ENCODE measurements at regions not wholly inside any gene's neighbourhood (a gene's known extent, or its start where the extent isn't known, plus 50 kb on each side); places are given as distances from the start of the nearest gene placed in this dataset.

GRCh38 chr7:50962962-50963374, 180.3 kb upstream of the GRB10 start:
- peak in 1 of 2 donors; percentile 74 for DNase-seq

- DNase-seq: no peak
Measured at GRCh38 chr7:50962281-50962883, 179.7 kb upstream of the GRB10 start.

- DNase-seq: no peak
Measured at GRCh38 chr7:50960621-50961310, 178.1 kb upstream of the GRB10 start.

DNA sequence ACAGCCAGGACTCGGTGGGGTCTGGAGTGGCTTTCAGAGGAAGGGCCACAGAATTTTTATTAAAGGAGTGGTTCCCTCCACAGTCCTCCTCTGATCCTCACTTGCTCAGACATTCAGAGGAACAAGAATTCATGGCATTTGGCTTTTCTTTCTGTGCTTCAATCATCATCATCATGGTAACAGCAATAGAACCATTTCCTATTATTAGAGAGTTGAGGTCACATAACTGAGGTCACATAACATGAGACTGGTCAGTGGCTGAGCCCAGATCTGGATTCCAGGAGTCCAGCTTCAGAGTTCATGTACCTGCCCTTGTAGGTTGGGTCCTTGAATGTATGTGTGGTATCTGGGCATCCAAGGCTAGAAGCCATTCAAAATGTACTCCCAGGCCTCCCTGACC, 177.3 kb upstream of the GRB10 start:
- no peak for DNase-seq

- no peak for DNase-seq
Measured at GRCh38 chr7:50959560-50959959, 176.9 kb upstream of the GRB10 start.

DNA sequence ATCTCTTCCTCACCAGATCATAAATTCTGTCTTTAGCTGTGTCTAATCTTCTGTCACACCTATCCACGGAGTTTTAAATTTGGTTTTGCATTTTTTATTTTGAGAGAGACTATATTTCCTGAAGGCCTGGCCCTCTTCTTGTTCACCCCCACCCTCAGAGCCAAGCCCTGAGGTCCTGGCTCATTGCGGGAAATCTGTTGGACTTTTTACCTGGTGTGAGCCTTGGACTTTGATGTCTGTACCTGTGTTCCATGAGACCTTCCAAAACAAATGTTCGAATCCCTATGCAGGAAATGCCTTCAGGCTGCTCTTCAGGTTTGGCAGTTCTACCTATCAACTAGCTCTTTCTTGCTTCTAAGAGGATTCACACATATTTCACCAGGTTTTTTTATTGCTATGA, 175.2 kb upstream of the GRB10 start:
- DNase-seq: no peak

- no peak for DNase-seq
Measured at GRCh38 chr7:50957431-50957830, 174.7 kb upstream of the GRB10 start.

- DNase-seq: no peak
Measured at GRCh38 chr7:50956522-50957155, 173.9 kb upstream of the GRB10 start.

DNA sequence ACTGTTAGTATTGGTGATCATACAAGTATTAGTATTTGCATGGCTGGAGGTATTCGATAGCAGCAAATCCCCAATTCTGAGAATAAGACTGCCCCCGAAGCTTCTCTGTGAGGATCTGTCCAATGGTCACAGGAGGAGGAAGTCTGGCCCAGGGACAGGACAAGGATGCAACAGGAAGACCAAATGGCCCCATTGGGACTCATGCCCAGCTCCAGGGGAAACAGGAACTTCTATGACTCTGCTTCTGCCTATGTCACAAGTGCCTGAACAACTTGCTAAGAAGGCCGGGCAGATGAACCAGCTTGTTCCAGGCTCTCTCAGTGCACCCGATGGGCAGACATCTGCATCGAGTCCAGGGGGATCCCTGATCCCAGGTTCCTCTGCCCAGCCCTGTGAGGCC, 172.0 kb upstream of the GRB10 start:
- no peak for DNase-seq

DNA sequence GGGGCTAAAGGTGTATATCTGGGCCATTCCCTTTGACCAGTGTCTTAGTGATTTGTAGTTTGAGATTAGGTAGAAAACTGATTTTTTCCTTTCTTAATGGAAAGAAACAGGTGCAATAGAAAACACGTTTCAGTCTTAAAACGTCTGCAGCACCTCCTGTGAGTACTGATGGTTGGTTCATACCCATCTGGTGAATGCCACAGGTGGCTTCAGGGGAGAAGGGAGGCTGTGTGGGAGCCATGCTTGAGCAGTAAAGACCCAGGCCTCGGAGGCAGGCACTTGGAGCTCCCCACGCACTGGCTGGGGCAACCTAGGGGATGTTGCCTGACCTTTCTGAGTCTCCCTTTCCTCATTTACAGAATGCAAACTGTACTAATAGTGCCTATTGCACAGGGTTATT, 171.5 kb upstream of the GRB10 start:
- no peak for DNase-seq

- DNase-seq: peak in 1 of 2 donors; percentile 45
Measured at GRCh38 chr7:50953820-50954219, 171.1 kb upstream of the GRB10 start.

GRCh38 chr7:50953303-50953702, 170.6 kb upstream of the GRB10 start:
- DNase-seq: no peak

GRCh38 chr7:50952544-50952943, 169.8 kb upstream of the GRB10 start:
- DNase-seq: no peak

GRCh38 chr7:50952120-50952519, 169.4 kb upstream of the GRB10 start:
- DNase-seq: no peak

GRCh38 chr7:50943482-50943881, 160.8 kb upstream of the GRB10 start:
- DNase-seq: no peak

DNA sequence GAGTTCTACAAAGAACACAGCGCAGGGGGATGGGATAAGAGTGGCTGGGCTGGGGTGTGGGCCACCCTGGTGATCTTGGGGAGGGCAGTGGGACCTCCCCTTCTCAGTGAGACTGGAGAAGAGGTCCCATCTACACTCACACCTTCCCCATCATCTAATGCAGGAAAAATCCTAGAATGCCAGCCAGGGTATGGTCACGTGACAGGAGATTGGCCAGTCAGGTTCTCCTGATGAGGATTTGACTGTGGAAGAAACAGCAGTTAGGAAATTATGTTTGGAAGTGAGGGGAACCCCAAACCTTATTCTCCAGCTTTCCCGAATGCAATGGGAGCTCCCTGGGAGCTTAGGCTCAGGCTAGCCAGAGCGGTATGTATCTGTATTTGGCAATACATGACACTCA, 158.8 kb upstream of the GRB10 start:
- DNase-seq: no peak

GRCh38 chr7:50940621-50941020, 157.9 kb upstream of the GRB10 start:
- no peak for DNase-seq

DNA sequence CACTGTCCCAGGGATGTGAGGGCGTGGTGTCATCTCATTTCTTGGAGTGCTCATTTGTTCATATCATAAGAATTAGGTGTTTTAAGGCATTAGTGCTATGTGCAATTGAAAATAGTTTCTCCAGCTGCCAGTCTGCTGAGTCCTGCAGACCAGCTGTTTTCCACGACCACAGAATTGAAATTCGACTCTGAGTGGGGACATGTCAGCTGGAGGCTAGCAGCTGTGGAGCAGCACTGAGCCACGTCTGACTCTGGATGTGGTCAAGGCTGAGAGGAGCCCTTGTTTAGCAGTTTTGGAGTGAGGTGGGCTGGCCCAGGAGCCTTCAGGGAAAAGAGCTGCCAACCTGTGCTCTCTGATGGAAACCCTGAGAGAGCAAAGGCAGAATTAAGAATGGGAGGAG, 156.3 kb upstream of the GRB10 start:
- no peak for DNase-seq

DNA sequence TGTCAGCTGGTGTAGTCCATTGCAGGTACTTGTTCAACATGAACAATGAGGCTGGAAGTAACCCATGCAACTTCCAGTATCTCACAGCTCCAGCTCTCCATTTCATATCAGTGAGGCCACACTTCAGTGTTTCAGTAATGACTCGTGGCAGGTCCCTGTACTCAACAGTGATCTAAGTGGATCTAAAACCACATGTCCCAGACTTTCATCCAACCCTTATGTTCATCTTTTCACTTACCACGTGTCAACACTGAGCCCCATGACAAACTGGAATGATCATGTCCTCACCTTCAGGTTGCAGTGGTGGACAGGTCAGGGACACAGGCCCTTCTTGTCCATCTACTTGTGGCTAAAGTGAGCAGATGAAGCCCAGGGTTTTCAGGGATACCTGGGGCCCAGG, 155.0 kb upstream of the GRB10 start:
- DNase-seq: no peak

GRCh38 chr7:50926049-50926448, 143.4 kb upstream of the GRB10 start:
- DNase-seq: no peak

GRCh38 chr7:50923476-50923875, 140.8 kb upstream of the GRB10 start:
- no peak for DNase-seq

GRCh38 chr7:50921114-50921813, 138.6 kb upstream of the GRB10 start:
- no peak for DNase-seq

GRCh38 chr7:50920031-50920635, 137.4 kb upstream of the GRB10 start:
- DNase-seq: no peak
